ENCODE measurements at regions not wholly inside any gene's neighbourhood (a gene's known extent, or its start where the extent isn't known, plus 50 kb on each side); places are given as distances from the start of the nearest gene placed in this dataset.
A peak's percentile ranks its signal among the peaks of the same experiment; 100 is the strongest.

DNA sequence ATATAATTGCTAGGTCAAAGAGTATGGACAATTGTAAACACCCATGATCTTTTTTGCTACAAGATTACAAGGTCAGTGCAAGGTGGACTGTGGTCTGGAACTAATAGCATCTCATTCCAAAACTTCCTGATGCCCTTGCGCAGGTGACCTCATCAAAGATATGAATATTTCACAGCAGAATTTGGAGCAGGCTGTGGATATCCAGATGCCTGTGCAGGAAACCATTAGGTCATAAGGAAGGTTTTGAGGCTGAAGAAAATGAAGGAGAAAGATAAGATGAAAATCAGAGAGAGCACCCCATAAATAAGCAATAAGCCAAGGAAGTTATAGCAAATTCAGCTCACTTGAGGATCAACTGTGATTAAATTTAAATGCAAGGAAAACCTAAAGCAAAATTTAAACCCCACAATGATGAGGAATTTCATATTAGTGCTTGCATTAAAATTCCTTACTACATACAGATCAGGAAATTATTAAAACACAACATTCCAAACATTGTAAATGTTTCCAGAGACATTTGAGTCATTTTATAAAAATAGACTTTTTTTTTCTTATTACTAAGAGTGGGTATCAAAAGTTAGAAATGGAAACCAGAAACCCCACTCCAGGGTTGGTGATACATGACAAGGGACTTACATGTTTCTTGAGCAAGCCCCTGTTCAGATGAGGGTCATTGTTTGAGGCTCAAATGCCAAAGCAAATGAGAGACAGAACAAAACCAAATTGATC, 100.7 kb upstream of the FAM9C start:
- WGBS, 2 donors (ENCODE audit: low coverage in 1 of 2): 92% methylated on average over 1 of the region's 1 CpG; no CpG with 5 or more reads in 1 of the 2 donors
- H3K36me3 ChIP-seq: no peaks in the 10 kb centered on the region
- no peak overlapping the region for H3K27ac ChIP-seq
- no peak for DNase-seq
- in situ Hi-C loops (cut with MboI; ENCODE audit: low pct_ligation_motif_present in 1 of 4, low pct_unique_long_range_greater_than_20kb in 1 of 4, low sequenced_read_pairs in 3 of 4): no loop called here
- no peaks in the 10 kb centered on the region for H3K9me3 ChIP-seq
- H3K27me3 ChIP-seq: no peaks in the 10 kb centered on the region
- H3K4me1 ChIP-seq: peaks cover 0 to 2% (median 0%) of the 10 kb centered on the region in 4 donors
- no peak for TF ChIP-seq EP300 (IDR thresholded peaks at IDR 0.05; ENCODE audit: low read depth)
- intact Hi-C loops (cut with DNase I; ENCODE audit: low total_unique reads): no loop called here
- no peak overlapping the region for H3K4me3 ChIP-seq

DNA sequence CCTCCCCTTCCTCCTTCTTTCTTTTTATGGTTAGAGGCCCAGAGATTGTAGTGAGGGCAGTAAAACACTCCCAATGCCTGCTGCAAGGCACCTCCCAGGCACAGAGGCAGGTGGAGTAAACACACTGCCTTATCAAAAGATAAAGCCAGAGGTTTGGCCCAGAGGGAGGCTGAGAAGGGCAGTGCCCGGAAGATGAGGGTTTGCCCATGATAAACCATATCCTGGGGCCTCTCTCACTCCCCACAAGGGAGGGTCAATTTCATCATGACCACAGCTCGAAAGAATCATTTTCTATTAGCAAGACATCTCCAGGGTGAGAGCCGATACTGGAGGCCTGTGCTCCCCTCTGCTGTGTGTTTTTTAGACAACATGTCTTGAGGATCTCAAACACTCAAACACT, 98.5 kb upstream of the FAM9C start:
- Histone ChIP-seq H3K9me3 (no peaks in the 10 kb centered on the region), H3K4me3 (no peak overlapping the region), H3K27me3 (no peaks in the 10 kb centered on the region), H3K36me3 (no peaks in the 10 kb centered on the region), H3K4me1 (peaks cover 0 to 2% (median 0%) of the 10 kb centered on the region in 4 donors), H3K27ac (peak overlapping the region; percentile 65 to 70 (median 69))
- in situ Hi-C loops (cut with MboI; ENCODE audit: low pct_ligation_motif_present in 1 of 4, low pct_unique_long_range_greater_than_20kb in 1 of 4, low sequenced_read_pairs in 3 of 4): no loop called here
- 50% methylated on average over 3 of the region's 3 CpGs; no CpG with 5 or more reads in 1 of the 2 donors for WGBS, 2 donors (ENCODE audit: low coverage in 1 of 2)
- intact Hi-C loops (cut with DNase I; ENCODE audit: low total_unique reads): no loop called here
- TF ChIP-seq, protein P1, sequence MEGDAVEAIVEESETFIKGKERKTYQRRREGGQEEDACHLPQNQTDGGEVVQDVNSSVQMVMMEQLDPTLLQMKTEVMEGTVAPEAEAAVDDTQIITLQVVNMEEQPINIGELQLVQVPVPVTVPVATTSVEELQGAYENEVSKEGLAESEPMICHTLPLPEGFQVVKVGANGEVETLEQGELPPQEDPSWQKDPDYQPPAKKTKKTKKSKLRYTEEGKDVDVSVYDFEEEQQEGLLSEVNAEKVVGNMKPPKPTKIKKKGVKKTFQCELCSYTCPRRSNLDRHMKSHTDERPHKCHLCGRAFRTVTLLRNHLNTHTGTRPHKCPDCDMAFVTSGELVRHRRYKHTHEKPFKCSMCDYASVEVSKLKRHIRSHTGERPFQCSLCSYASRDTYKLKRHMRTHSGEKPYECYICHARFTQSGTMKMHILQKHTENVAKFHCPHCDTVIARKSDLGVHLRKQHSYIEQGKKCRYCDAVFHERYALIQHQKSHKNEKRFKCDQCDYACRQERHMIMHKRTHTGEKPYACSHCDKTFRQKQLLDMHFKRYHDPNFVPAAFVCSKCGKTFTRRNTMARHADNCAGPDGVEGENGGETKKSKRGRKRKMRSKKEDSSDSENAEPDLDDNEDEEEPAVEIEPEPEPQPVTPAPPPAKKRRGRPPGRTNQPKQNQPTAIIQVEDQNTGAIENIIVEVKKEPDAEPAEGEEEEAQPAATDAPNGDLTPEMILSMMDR (IDR thresholded peaks at IDR 0.05): no peak
- peak in 1 of 3 donors; percentile 29 for TF ChIP-seq POLR2AphosphoS5 (IDR thresholded peaks at IDR 0.05)
- peak; percentile 73 for DNase-seq

DNA sequence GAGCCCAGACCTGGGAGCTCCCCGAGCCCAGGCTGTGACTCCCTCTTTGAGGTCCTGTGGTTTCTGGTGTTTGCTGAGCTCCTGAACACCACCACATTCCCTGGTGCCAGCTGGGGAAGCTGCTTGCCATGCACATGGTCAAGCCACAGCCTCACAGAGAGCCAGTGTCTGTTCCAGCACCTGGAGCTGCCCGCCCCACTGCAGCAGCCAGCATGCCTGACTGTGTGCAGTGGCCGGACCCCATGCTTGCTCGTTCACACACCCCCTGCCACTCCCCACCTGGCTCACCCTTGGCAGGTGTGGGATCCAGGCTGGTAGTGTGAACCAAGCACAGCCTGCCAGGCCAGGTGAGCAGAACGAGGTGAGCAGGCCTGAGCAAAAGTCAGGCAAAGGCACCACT, 95.6 kb upstream of the FAM9C start:
- no peaks in the 10 kb centered on the region for H3K27me3 ChIP-seq
- no peak for DNase-seq
- in situ Hi-C loops (cut with MboI; ENCODE audit: low pct_ligation_motif_present in 1 of 4, low pct_unique_long_range_greater_than_20kb in 1 of 4, low sequenced_read_pairs in 3 of 4): no loop called here

DNA sequence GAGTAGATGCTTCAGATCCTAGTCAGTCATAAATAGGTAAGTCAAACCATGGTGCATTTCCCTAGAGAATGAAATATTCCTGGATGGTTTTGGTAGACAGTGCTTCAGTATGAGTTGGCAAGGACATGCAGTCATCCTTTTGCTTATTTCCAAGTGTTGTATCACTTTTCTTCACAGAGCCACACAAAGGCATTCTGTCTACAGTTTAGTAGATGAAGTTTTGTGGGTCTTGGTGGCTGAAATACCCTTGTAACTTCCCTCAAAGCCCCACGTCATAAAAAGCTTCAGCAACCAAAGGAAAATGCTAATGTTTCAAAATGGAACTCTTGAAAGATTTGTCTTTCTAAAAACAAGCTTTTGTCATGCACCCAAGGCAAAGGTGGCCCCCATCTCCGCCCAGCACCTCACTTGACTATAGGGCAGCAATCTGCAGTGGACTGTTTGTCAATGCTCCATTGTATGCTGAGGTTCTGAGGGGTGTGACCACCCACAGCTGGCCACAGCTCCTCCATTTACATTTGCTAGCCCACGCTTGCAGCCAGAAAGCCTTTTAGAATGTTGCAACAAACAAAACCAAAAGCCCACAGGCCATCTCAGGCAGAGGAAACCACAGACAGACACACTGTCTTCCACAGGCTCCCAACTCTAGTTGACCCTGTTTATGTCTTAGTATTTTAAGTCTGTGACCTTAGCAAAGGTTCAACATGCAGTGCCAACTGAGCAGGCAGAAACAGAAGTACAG, 87.1 kb upstream of the FAM9C start:
- Histone ChIP-seq H3K27me3 (no peaks in the 10 kb centered on the region), H3K27ac (no peak overlapping the region), H3K4me3 (no peak overlapping the region), H3K36me3 (no peaks in the 10 kb centered on the region), H3K9me3 (no peaks in the 10 kb centered on the region), H3K4me1 (no peaks in the 10 kb centered on the region)
- DNase-seq: no peak
- in situ Hi-C loops (cut with MboI; ENCODE audit: low pct_ligation_motif_present in 1 of 4, low pct_unique_long_range_greater_than_20kb in 1 of 4, low sequenced_read_pairs in 3 of 4) (no loop called here), intact Hi-C loops (cut with DNase I; ENCODE audit: low total_unique reads) (no loop called here)
- WGBS, 2 donors (ENCODE audit: low coverage in 1 of 2): 44% methylated on average over 3 of the region's 3 CpGs; no CpG with 5 or more reads in 1 of the 2 donors
- TF ChIP-seq POLR2AphosphoS5 (IDR thresholded peaks at IDR 0.05) (no peak), POLR2A (IDR thresholded peaks at IDR 0.05) (no peak), EP300 (IDR thresholded peaks at IDR 0.05; ENCODE audit: low read depth) (no peak)
- TF ChIP-seq, protein P1 (IDR thresholded peaks at IDR 0.05): no peak

More for the DNA sequence above, 95.6 kb upstream of the FAM9C start:
- WGBS, 2 donors (ENCODE audit: low coverage in 1 of 2): 80% methylated on average over 5 of the region's 5 CpGs; no CpG with 5 or more reads in 1 of the 2 donors
- Histone ChIP-seq H3K27ac (no peak overlapping the region), H3K9me3 (no peaks in the 10 kb centered on the region), H3K36me3 (no peaks in the 10 kb centered on the region), H3K4me1 (peaks cover 0 to 2% (median 0%) of the 10 kb centered on the region in 4 donors), H3K4me3 (no peak overlapping the region)
- intact Hi-C loops (cut with DNase I; ENCODE audit: low total_unique reads): no loop called here
- no peak for TF ChIP-seq POLR2A (IDR thresholded peaks at IDR 0.05)
- no peak for TF ChIP-seq EP300 (IDR thresholded peaks at IDR 0.05; ENCODE audit: low read depth)
- TF ChIP-seq, protein P1 (IDR thresholded peaks at IDR 0.05): no peak
- no peak for TF ChIP-seq POLR2AphosphoS5 (IDR thresholded peaks at IDR 0.05)

Measured in transverse colon (tissue), 4 donors.